RWPE2 (cell line): ENCODE measurements at regions not wholly inside any gene's neighbourhood (a gene's known extent, or its start where the extent isn't known, plus 50 kb on each side); places are given as distances from the start of the nearest gene placed in this dataset.
A peak's percentile ranks its signal among the peaks of the same experiment; 100 is the strongest.

Experiments
- ATAC-seq: fragments of 200-7000 bp; cut with Tn5 transposase; 3 replicates; pipeline ENCODE4 v1.9.1; 2021; ENCODE audit warnings: low read depth
- DNase-seq: peaks from one replicate; pipeline ENCODE4 v3.0.0-alpha.2; 2020; ENCODE audit warnings: low spot score
- H3K27ac ChIP-seq: fragments of 450-650 bp; 2 replicates; pipeline ENCODE4 v1.5.1; 2017; ENCODE audit warnings: mild to moderate bottlenecking; ENCODE audit not compliant: poor library complexity, severe bottlenecking
- H3K27me3 ChIP-seq: fragments of 250-450 bp; sonication (Bioruptor Pico); 2 replicates; pipeline ENCODE4 v1.5.1; 2021; ENCODE audit warnings: mild to moderate bottlenecking, moderate library complexity; ENCODE audit not compliant: insufficient read depth, poor library complexity, severe bottlenecking
- H3K36me3 ChIP-seq: fragments of 250-450 bp; sonication (Bioruptor Pico); 2 replicates; pipeline ENCODE4 v1.5.1; 2020; ENCODE audit warnings: low read depth, mild to moderate bottlenecking, moderate library complexity
- H3K4me1 ChIP-seq: fragments of 250-450 bp; sonication (Bioruptor Pico); 2 replicates; pipeline ENCODE4 v1.5.1; 2021; ENCODE audit warnings: mild to moderate bottlenecking, moderate library complexity; ENCODE audit not compliant: insufficient read depth, poor library complexity, severe bottlenecking
- H3K4me3 ChIP-seq: fragments of 250-450 bp; sonication (Bioruptor Pico); 2 replicates; pipeline ENCODE4 v1.5.1; 2021; ENCODE audit warnings: mild to moderate bottlenecking, moderate library complexity; ENCODE audit not compliant: severe bottlenecking
- H3K9me3 ChIP-seq: fragments of 250-450 bp; sonication (Bioruptor Pico); 2 replicates; pipeline ENCODE4 v1.5.1; 2021; ENCODE audit warnings: mild to moderate bottlenecking, moderate library complexity; ENCODE audit not compliant: severe bottlenecking
- TF ChIP-seq, protein P1 (sequence below): fragments of 450-650 bp; IDR thresholded peaks from one replicate; pipeline ENCODE4 v1.5.1; 2017; ENCODE audit warnings: mild to moderate bottlenecking, moderate library complexity; ENCODE audit not compliant: poor library complexity, severe bottlenecking

- TF ChIP-seq, protein P1, sequence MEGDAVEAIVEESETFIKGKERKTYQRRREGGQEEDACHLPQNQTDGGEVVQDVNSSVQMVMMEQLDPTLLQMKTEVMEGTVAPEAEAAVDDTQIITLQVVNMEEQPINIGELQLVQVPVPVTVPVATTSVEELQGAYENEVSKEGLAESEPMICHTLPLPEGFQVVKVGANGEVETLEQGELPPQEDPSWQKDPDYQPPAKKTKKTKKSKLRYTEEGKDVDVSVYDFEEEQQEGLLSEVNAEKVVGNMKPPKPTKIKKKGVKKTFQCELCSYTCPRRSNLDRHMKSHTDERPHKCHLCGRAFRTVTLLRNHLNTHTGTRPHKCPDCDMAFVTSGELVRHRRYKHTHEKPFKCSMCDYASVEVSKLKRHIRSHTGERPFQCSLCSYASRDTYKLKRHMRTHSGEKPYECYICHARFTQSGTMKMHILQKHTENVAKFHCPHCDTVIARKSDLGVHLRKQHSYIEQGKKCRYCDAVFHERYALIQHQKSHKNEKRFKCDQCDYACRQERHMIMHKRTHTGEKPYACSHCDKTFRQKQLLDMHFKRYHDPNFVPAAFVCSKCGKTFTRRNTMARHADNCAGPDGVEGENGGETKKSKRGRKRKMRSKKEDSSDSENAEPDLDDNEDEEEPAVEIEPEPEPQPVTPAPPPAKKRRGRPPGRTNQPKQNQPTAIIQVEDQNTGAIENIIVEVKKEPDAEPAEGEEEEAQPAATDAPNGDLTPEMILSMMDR: no peak
- Histone ChIP-seq H3K4me3 (no peak overlapping the region), H3K27me3 (no peaks in the 10 kb centered on the region), H3K36me3 (no peaks in the 10 kb centered on the region), H3K27ac (no peak overlapping the region), H3K9me3 (no peaks in the 10 kb centered on the region), H3K4me1 (no peaks in the 10 kb centered on the region)
- DNase-seq (no peak), ATAC-seq (no peak)
Measured at GRCh38 chr2:60029566-60029883, 523.9 kb downstream of the BCL11A start.

GRCh38 chr2:60028849-60029565 lies 524.4 kb downstream of the BCL11A start:
- no peak overlapping the region for H3K27ac ChIP-seq
- no peak for DNase-seq
- TF ChIP-seq, protein P1: no peak
- no peaks in the 10 kb centered on the region for H3K27me3 ChIP-seq
- H3K9me3 ChIP-seq: no peaks in the 10 kb centered on the region
- H3K36me3 ChIP-seq: no peaks in the 10 kb centered on the region
- H3K4me1 ChIP-seq: no peaks in the 10 kb centered on the region
- H3K4me3 ChIP-seq: no peak overlapping the region
- ATAC-seq: peak; percentile 33; the same call in 2 of the 3 replicates

GRCh38 chr2:60025496-60025895 lies 528.0 kb downstream of the BCL11A start:
- H3K9me3 ChIP-seq: no peaks in the 10 kb centered on the region
- no peaks in the 10 kb centered on the region for H3K27me3 ChIP-seq
- H3K4me3 ChIP-seq: no peak overlapping the region
- ATAC-seq: no peak
- no peak overlapping the region for H3K27ac ChIP-seq
- no peaks in the 10 kb centered on the region for H3K4me1 ChIP-seq
- H3K36me3 ChIP-seq: no peaks in the 10 kb centered on the region
- TF ChIP-seq, protein P1: no peak
- DNase-seq: no peak

DNA sequence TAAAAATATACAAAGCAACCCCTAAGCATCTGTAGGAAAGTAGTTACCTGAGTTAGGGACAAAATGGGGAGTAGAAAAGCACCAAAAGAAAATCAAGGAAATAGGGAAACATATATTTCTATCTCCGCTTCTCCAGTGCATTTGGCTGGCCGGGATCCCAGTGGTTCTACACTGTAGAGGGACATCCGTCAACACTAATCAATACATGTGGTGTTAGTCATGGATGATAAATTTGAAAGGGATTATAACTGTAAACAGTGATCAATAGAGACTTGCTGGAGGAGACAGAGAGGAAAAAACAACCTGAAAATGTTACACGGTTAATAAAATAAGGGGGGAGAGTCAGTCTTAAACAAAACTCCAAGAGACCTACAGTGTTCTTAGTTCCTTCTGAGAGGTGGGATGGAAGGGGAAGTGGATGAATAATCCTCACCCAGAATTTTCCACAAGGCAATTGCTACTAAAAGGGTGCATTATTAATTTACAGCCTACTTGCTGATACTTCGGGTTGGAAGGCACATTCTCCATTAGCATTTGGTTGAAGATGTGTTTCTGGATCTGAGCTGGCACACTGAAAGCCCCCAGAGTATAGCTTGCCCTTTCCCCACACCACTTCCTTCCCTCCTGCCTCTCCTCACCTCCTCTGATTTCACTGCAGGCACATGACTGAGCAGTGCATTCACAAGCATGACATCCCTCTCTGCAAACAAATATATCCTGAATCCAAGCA lies 530.0 kb downstream of the BCL11A start:
- H3K4me3 ChIP-seq: no peak overlapping the region
- H3K4me1 ChIP-seq: no peaks in the 10 kb centered on the region
- no peak for ATAC-seq
- TF ChIP-seq, protein P1: no peak
- no peak overlapping the region for H3K27ac ChIP-seq
- no peaks in the 10 kb centered on the region for H3K36me3 ChIP-seq
- no peak for DNase-seq
- no peaks in the 10 kb centered on the region for H3K27me3 ChIP-seq
- peaks cover 2% of the 10 kb centered on the region for H3K9me3 ChIP-seq

DNA sequence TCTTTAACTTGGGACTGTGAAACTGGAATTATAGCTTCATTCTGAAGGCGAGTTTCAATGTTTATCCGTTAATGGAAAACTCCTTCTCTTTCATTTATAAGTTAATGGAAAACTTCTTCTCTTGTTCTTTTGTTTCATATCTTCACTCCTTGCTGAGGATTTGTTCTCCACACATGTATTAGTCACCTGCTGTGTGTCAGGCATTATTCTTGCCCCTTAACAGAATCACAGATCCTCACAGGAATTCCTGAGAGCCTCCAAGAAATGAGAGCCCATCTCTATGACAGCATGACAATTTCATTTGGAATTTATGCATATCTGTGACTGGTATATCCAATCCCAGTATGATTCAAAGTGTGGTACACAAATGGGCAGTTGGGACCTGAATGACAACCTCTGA lies 545.8 kb downstream of the BCL11A start:
- no peak overlapping the region for H3K4me3 ChIP-seq
- ATAC-seq (no peak), DNase-seq (no peak)
- no peaks in the 10 kb centered on the region for H3K9me3 ChIP-seq
- TF ChIP-seq, protein P1: no peak
- H3K4me1 ChIP-seq: no peaks in the 10 kb centered on the region
- no peaks in the 10 kb centered on the region for H3K27me3 ChIP-seq
- H3K27ac ChIP-seq: no peak overlapping the region
- H3K36me3 ChIP-seq: no peaks in the 10 kb centered on the region
